GM18861 (cell line): ENCODE measurements at regions not wholly inside any gene's neighbourhood (a gene's known extent, or its start where the extent isn't known, plus 50 kb on each side); places are given as distances from the start of the nearest gene placed in this dataset.
A peak's percentile ranks its signal among the peaks of the same experiment; 100 is the strongest.

Experiments
- ATAC-seq: cut with Tn5 transposase; IDR thresholded peaks from one replicate; pipeline ENCODE4 v1.9.1; 2021; ENCODE audit not compliant: unreplicated experiment

DNA sequence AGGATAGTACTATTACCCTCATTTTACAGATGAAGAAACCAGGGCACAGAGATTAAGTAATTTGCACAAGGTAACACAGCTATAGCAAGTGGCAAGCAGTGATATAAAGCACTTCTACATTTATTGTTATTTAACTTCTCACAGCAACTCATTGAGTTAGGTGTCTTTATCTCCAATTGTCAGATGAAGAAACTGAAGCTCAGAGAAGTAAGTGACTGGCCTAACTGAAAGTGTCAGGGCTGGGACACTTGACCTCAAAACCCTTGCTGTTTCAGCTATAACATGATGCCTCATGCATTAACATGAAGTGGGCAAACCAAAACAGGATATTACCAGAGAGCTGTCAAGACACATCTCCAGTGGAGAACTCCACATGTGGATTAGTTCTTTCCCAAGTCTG, 65.8 kb upstream of the LEKR1 start:
- peak; percentile 89 for ATAC-seq

- ATAC-seq: no peak
Measured at GRCh38 chr3:156761007-156761406, 65.1 kb upstream of the LEKR1 start.

- ATAC-seq: no peak
Measured at GRCh38 chr3:156761713-156762451, 64.3 kb upstream of the LEKR1 start.

GRCh38 chr3:156762631-156763185, 63.4 kb upstream of the LEKR1 start:
- ATAC-seq: no peak

- ATAC-seq: no peak
Measured at GRCh38 chr3:156763386-156763785, 62.8 kb upstream of the LEKR1 start.

DNA sequence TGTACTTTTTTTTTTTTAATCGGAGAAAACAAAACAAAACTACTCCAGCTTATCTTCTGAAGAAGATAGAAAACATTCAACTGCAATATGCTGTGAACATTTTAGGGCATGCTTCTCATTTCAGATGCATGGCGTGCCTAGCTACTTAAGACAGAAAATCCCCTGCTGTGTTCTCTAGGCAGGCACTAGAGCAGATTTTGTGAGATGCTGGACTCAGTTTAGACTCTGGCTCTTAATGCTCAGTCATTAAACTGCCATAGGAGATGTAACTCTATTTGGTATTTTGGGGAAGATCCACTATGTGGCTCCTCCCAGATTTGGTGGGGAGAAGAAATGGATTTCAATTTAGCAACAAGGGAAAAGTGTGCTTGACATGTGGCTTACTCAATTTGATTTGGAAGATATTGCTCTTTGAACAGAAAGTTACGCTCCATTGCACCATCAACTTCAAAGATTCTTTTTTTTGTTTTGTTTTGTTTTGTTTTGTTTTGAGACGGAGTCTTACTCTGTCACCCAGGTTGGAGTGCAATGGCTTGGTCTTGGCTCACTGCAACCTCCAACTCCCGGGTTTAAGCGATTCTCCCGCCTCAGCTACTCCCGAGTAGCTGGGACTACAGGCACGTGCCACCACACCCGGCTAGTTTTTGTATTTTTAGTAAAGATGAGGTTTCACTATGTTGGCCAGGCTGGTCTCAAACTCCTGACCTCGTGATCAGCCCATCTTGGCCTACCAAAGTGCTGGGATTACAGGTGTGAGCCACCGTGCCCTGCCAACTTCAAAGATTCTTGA, 62.0 kb upstream of the LEKR1 start:
- ATAC-seq: no peak

- no peak for ATAC-seq
Measured at GRCh38 chr3:156764751-156765150, 61.4 kb upstream of the LEKR1 start.

DNA sequence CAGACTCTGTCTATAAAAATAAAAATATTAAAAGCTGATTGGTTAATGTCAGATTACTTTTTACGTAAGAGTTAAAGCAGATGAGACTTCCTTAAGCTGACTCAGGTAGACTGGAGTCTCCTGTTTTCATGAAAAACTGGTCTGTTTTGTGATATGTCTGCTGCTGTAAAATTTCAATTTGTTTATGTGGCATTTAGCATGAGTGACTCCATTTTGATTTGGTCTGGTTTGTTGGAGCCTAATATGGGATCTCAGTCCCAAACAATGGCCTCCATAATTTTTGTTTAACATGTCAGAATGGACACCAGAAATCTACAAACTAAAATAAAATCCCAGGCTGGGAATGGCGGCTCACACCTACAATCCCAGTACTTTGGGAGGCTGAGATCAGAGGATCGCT, 57.8 kb upstream of the LEKR1 start:
- no peak for ATAC-seq

- ATAC-seq: no peak
Measured at GRCh38 chr3:156769721-156770654, 56.2 kb upstream of the LEKR1 start.

GRCh38 chr3:156770699-156771414, 55.3 kb upstream of the LEKR1 start:
- ATAC-seq: no peak

GRCh38 chr3:156772588-156773206, 53.5 kb upstream of the LEKR1 start:
- ATAC-seq: no peak

GRCh38 chr3:156776031-156776430, 50.1 kb upstream of the LEKR1 start:
- no peak for ATAC-seq
